HCT116 (cell line): ENCODE measurements at regions not wholly inside any gene's neighbourhood (a gene's known extent, or its start where the extent isn't known, plus 50 kb on each side); places are given as distances from the start of the nearest gene placed in this dataset.

Experiments
- POLR2A ChIP-seq: IDR thresholded peaks from 2 replicates; pipeline ENCODE4 v1.7.0; 2011; ENCODE audit warnings: borderline replicate concordance; ENCODE audit not compliant: insufficient read depth, insufficient read length; ENCODE audit errors: extremely low read depth
- POLR2AphosphoS5 ChIP-seq: IDR thresholded peaks from 2 replicates; pipeline ENCODE4 v1.6.1; 2011; ENCODE audit warnings: mild to moderate bottlenecking, low read depth, low read length, moderate library complexity
- REST ChIP-seq: IDR thresholded peaks from 2 replicates; pipeline ENCODE4 v1.6.1; 2012; ENCODE audit warnings: low read depth

- TF ChIP-seq POLR2AphosphoS5 (no peak), POLR2A (no peak), REST (no peak)
Measured at GRCh38 chr14:73775339-73776193, 61.4 kb upstream of the PNMA1 start.
